ENCODE measurements at regions not wholly inside any gene's neighbourhood (a gene's known extent, or its start where the extent isn't known, plus 50 kb on each side); places are given as distances from the start of the nearest gene placed in this dataset.
A peak's percentile ranks its signal among the peaks of the same experiment; 100 is the strongest.

- peak; percentile 58 for DNase-seq
- Histone ChIP-seq H3K4me3 (ENCODE audit: low read depth, low read length) (no peak overlapping the region), H3K36me3 (replicated peaks) (no peaks in the 10 kb centered on the region), H3K27ac (no peak overlapping the region), H3K27me3 (replicated peaks) (no peaks in the 10 kb centered on the region)
- in situ Hi-C loops (cut with HindIII; ENCODE audit: low pct_ligation_motif_present, low sequenced_read_pairs): no loop called here
- no peak for TF ChIP-seq CTCF (IDR thresholded peaks at IDR 0.05; ENCODE audit: low read depth, low read length, missing control alignments)
Measured at GRCh38 chr9:109914280-109915027, 134.5 kb downstream of the PALM2AKAP2 start.

GRCh38 chr9:109916316-109916715, 136.3 kb downstream of the PALM2AKAP2 start:
- in situ Hi-C loops (cut with HindIII; ENCODE audit: low pct_ligation_motif_present, low sequenced_read_pairs): no loop called here
- no peak for TF ChIP-seq CTCF (IDR thresholded peaks at IDR 0.05; ENCODE audit: low read depth, low read length, missing control alignments)
- Histone ChIP-seq H3K27ac (no peak overlapping the region), H3K36me3 (replicated peaks) (no peaks in the 10 kb centered on the region), H3K27me3 (replicated peaks) (no peaks in the 10 kb centered on the region), H3K4me3 (ENCODE audit: low read depth, low read length) (no peak overlapping the region)
- no peak for DNase-seq

GRCh38 chr9:109918339-109919163, 138.6 kb downstream of the PALM2AKAP2 start:
- Histone ChIP-seq H3K27ac (no peak overlapping the region), H3K36me3 (replicated peaks) (no peaks in the 10 kb centered on the region), H3K4me3 (ENCODE audit: low read depth, low read length) (no peak overlapping the region), H3K27me3 (replicated peaks) (no peaks in the 10 kb centered on the region)
- in situ Hi-C loops (cut with HindIII; ENCODE audit: low pct_ligation_motif_present, low sequenced_read_pairs): no loop called here
- DNase-seq: no peak
- no peak for TF ChIP-seq CTCF (IDR thresholded peaks at IDR 0.05; ENCODE audit: low read depth, low read length, missing control alignments)

GRCh38 chr9:109919736-109920408, 139.9 kb downstream of the PALM2AKAP2 start:
- no peak for TF ChIP-seq CTCF (IDR thresholded peaks at IDR 0.05; ENCODE audit: low read depth, low read length, missing control alignments)
- Histone ChIP-seq H3K27me3 (replicated peaks) (no peaks in the 10 kb centered on the region), H3K4me3 (ENCODE audit: low read depth, low read length) (no peak overlapping the region), H3K36me3 (replicated peaks) (peaks cover 5% of the 10 kb centered on the region), H3K27ac (no peak overlapping the region)
- in situ Hi-C loops (cut with HindIII; ENCODE audit: low pct_ligation_motif_present, low sequenced_read_pairs): no loop called here
- no peak for DNase-seq

GRCh38 chr9:109922617-109923470, 142.8 kb downstream of the PALM2AKAP2 start:
- in situ Hi-C loops (cut with HindIII; ENCODE audit: low pct_ligation_motif_present, low sequenced_read_pairs): no loop called here
- TF ChIP-seq CTCF (IDR thresholded peaks at IDR 0.05; ENCODE audit: low read depth, low read length, missing control alignments): no peak

More at GRCh38 chr9:109922617-109923470, 142.8 kb downstream of the PALM2AKAP2 start:
- H3K36me3 ChIP-seq (replicated peaks): peaks cover 12% of the 10 kb centered on the region
- H3K27ac ChIP-seq: no peak overlapping the region
- no peak for DNase-seq
- no peak overlapping the region for H3K4me3 ChIP-seq (ENCODE audit: low read depth, low read length)
- H3K27me3 ChIP-seq (replicated peaks): no peaks in the 10 kb centered on the region
